Adrenal gland (tissue), 9 donors: ENCODE measurements at regions not wholly inside any gene's neighbourhood (a gene's known extent, or its start where the extent isn't known, plus 50 kb on each side); places are given as distances from the start of the nearest gene placed in this dataset.

Experiments used
- DNase-seq, 7 donors: peaks; one replicate each; pipeline ENCODE4 v3.0.0-alpha.2; 2019 to 2020
- H3K27ac ChIP-seq, 5 donors: fragments of 200-600 bp; sonication (generic) in 4 of 5; 1 replicate in 3 of 5; 2 replicates in 2 of 5; pipeline versions ENCODE4 v1.5.1 to v1.8.0; 2016 to 2020; ENCODE audit warnings: mild to moderate bottlenecking in 1 of 5
- H3K27me3 ChIP-seq: fragments of 200-600 bp; 2 replicates; pipeline ENCODE4 v1.8.0; 2021
- H3K36me3 ChIP-seq, 2 donors: fragments of 200-600 bp; replicated peaks in 1 of 2; 1 replicate in 1 of 2; 2 replicates in 1 of 2; pipeline versions ENCODE4 v1.5.1 to v1.8.0; 2018 to 2022
- H3K4me1 ChIP-seq, 2 donors: fragments of 200-600 bp; replicated peaks in 1 of 2; 1 replicate in 1 of 2; 2 replicates in 1 of 2; pipeline versions ENCODE4 v1.5.1 to v1.8.0; 2018 to 2021
- H3K4me3 ChIP-seq, 4 donors: fragments of 200-600 bp; sonication (generic) in 3 of 4; one replicate each; pipeline ENCODE4 v1.5.1; 2016 to 2018
- H3K9me3 ChIP-seq, 3 donors: fragments of 200-600 bp; sonication (generic) in 1 of 3; replicated peaks in 1 of 3; 1 replicate in 2 of 3; 2 replicates in 1 of 3; pipeline versions ENCODE4 v1.5.1 to v1.8.0; 2016 to 2021
- POLR2A ChIP-seq, 2 donors: fragments of 450-650 bp; IDR thresholded peaks; one replicate each; pipeline ENCODE4 v1.6.1; 2017; ENCODE audit warnings: antibody characterized with exemption in 2 of 2, mild to moderate bottlenecking in 2 of 2, moderate library complexity in 1 of 2
- WGBS, 4 donors: extraction: QIAGEN DNeasy Blood & Tissue Kit in 2 of 4; methylation state at CpG; one replicate each; pipeline versions ENCODE4 v1.1.5 to v1.1.7; 2013 to 2017; 5-methylcytosine and 5-hydroxymethylcytosine counted together
- intact Hi-C, 2 donors: fragments of 100-400 bp; cut with DNase I; formaldehyde crosslinking; loops; one replicate each; pipeline versions ENCODE4 v1.14.1 to v1.15.0; 2022 to 2023
- TF ChIP-seq, protein P1 (sequence below), 6 experiments: fragments of 450-650 bp in 4 of 6; fragments of 200-600 bp in 2 of 6; sonication (generic) in 1 of 6; IDR thresholded peaks; 1 replicate in 5 of 6; 2 replicates in 1 of 6; pipeline versions ENCODE4 v1.5.1 to v1.8.0; 2016 to 2021; ENCODE audit warnings: antibody characterized with exemption in 6 of 6, mild to moderate bottlenecking in 2 of 6, moderate library complexity in 1 of 6
- donor health status: healthy with polysubstance abuse.
- donor health status: Bipolar disorder and iron deficiency.
- donor health status: DM: yes; HTN: yes; CAD: no.
- donor health status: DM: no; HTN: no; CAD: no.
- donor health status: DM: no; HTN: no; CAD: no.

DNA sequence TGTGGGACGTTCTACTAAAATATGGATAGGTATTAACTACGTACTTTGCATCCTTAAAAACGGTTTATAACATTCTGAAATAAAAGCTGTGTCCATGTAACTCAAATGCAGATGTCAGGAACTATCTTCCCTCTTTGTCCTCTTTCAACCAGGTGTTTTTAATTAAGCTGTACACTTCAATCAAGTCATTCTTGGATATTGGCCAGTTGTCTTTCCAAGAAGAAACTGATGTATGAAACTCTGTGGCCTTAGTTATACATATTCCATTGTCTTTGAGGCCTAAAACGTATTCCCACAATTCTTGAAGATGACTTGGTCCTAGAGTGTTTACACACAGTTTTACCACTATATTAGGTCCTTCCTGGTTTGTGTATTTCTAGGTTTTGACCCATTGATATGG lies 249.0 kb upstream of the CNTN5 start:
- intact Hi-C loops = no loop called here
- no peaks in the 10 kb centered on the region for H3K36me3 ChIP-seq
- H3K4me3 ChIP-seq = no peak overlapping the region
- no peak overlapping the region for H3K27ac ChIP-seq
- no peaks in the 10 kb centered on the region for H3K9me3 ChIP-seq
- WGBS, 4 donors = 77 to 81% (median 78%) methylated on average over 4 of the region's 4 CpGs
- TF ChIP-seq, protein P1, sequence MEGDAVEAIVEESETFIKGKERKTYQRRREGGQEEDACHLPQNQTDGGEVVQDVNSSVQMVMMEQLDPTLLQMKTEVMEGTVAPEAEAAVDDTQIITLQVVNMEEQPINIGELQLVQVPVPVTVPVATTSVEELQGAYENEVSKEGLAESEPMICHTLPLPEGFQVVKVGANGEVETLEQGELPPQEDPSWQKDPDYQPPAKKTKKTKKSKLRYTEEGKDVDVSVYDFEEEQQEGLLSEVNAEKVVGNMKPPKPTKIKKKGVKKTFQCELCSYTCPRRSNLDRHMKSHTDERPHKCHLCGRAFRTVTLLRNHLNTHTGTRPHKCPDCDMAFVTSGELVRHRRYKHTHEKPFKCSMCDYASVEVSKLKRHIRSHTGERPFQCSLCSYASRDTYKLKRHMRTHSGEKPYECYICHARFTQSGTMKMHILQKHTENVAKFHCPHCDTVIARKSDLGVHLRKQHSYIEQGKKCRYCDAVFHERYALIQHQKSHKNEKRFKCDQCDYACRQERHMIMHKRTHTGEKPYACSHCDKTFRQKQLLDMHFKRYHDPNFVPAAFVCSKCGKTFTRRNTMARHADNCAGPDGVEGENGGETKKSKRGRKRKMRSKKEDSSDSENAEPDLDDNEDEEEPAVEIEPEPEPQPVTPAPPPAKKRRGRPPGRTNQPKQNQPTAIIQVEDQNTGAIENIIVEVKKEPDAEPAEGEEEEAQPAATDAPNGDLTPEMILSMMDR (IDR thresholded peaks at IDR 0.05) = no peak
- no peak for TF ChIP-seq POLR2A (IDR thresholded peaks at IDR 0.05)
- DNase-seq = no peak
- H3K4me1 ChIP-seq = no peaks in the 10 kb centered on the region
- H3K27me3 ChIP-seq = no peaks in the 10 kb centered on the region

DNA sequence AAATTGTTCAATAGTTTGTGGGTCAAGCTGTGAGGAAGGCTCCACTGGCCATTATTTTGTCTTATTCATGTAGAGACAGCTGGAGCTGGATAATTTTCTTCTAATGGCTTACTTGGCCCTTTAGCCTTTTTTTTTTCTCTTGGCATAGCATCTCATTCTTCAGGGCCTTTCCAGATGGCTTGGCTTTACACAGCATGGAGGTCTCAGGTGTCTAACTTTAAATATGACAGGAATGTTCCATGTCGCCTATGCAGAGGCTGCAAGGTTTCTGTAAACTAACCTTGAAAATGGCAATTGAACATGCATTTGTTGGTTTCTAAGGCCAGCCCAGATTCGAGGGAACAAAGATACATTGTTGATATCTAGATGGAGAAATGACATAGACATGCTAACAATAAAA lies 247.9 kb upstream of the CNTN5 start:
- no peak for DNase-seq
- H3K9me3 ChIP-seq = no peaks in the 10 kb centered on the region
- 55 to 72% (median 66%) methylated on average over 2 of the region's 2 CpGs for WGBS, 4 donors

DNA sequence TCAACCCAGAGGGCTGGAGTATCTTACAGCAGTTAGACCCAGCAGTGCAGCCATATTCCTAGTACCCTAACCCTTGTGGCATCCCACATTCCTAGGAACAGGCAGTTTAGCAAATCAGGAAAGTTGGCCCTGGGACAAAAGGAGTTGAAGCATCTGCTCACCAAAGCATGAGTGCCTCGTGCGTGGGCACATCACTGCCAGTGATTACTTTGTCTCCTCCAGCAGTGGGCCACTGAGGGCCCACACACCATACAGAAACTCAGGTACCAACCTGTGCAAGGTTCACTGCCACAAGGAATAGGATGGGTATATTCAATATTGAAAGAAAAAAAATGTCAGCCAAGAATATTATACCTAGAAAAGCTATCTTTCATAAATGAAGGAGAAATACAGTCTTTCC lies 227.5 kb upstream of the CNTN5 start:
- TF ChIP-seq, protein P1 (IDR thresholded peaks at IDR 0.05) = no peak
- TF ChIP-seq POLR2A (IDR thresholded peaks at IDR 0.05) = no peak
- intact Hi-C loops = no loop called here
- Histone ChIP-seq H3K9me3 (no peaks in the 10 kb centered on the region), H3K4me3 (no peak overlapping the region), H3K27me3 (no peaks in the 10 kb centered on the region), H3K27ac (no peak overlapping the region), H3K4me1 (no peaks in the 10 kb centered on the region), H3K36me3 (no peaks in the 10 kb centered on the region)
- no peak for DNase-seq
- WGBS, 4 donors = 64 to 100% (median 82%) methylated on average over 2 of the region's 2 CpGs

More for the DNA sequence above, 247.9 kb upstream of the CNTN5 start:
- TF ChIP-seq POLR2A (IDR thresholded peaks at IDR 0.05) = no peak
- TF ChIP-seq, protein P1 (IDR thresholded peaks at IDR 0.05) = no peak
- intact Hi-C loops = no loop called here
- Histone ChIP-seq H3K27me3 (no peaks in the 10 kb centered on the region), H3K36me3 (no peaks in the 10 kb centered on the region), H3K4me1 (no peaks in the 10 kb centered on the region), H3K27ac (no peak overlapping the region), H3K4me3 (no peak overlapping the region)

DNA sequence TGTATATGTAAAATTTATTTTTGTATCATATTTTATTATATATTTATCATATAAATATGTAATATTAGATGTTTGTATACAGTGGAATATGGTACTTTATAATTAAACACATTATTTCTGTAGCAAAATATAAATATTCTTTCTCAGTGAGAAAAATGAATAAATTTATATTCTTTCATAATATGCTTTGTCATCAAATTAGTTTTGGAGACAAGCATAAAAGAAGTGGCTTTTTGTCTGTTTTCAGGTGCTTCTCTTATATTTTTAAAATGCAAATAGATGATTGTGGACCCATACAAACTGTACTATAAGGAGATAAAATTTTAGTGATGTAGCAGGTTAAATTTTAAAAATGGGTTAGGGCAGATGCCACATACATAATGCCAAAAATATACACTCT lies 222.4 kb upstream of the CNTN5 start:
- intact Hi-C loops = no loop called here
- Histone ChIP-seq H3K27me3 (no peaks in the 10 kb centered on the region), H3K4me1 (no peaks in the 10 kb centered on the region), H3K27ac (no peak overlapping the region), H3K36me3 (no peaks in the 10 kb centered on the region), H3K9me3 (no peaks in the 10 kb centered on the region), H3K4me3 (no peak overlapping the region)
- DNase-seq = no peak
- TF ChIP-seq, protein P1 (IDR thresholded peaks at IDR 0.05) = no peak
- no peak for TF ChIP-seq POLR2A (IDR thresholded peaks at IDR 0.05)
